Prostate gland (tissue), 2 donors: ENCODE measurements at regions not wholly inside any gene's neighbourhood (a gene's known extent, or its start where the extent isn't known, plus 50 kb on each side); places are given as distances from the start of the nearest gene placed in this dataset.

Experiments
- DNase-seq: peaks from one replicate; pipeline ENCODE4 v3.0.0-alpha.2; 2019; ENCODE audit warnings: low spot score
- H3K27ac ChIP-seq, 2 donors: fragments of 200-600 bp; sonication (generic); 2 replicates each; pipeline ENCODE4 v1.5.1; 2017 to 2019
- H3K27me3 ChIP-seq: fragments of 200-600 bp; sonication (generic); replicated peaks from 2 replicates; pipeline ENCODE4 v1.5.1; 2019; ENCODE audit not compliant: insufficient read depth
- H3K36me3 ChIP-seq, 2 donors: fragments of 200-600 bp; sonication (generic); 1 replicate in 1 of 2; 2 replicates in 1 of 2; pipeline versions ENCODE4 v1.5.1 to v1.8.1; 2017 to 2019
- H3K4me1 ChIP-seq: fragments of 200-600 bp; sonication (generic); replicated peaks from 2 replicates; pipeline ENCODE4 v1.5.1; 2019
- H3K4me3 ChIP-seq, 2 donors: fragments of 200-600 bp; sonication (generic); 2 replicates each; pipeline ENCODE4 v1.5.1; 2017 to 2019
- H3K9me3 ChIP-seq: fragments of 200-600 bp; sonication (generic); 2 replicates; pipeline ENCODE4 v1.5.1; 2017
- POLR2A ChIP-seq: fragments of 450-650 bp; IDR thresholded peaks from one replicate; pipeline ENCODE4 v1.6.1; 2016; ENCODE audit warnings: antibody characterized with exemption, mild to moderate bottlenecking
- POLR2AphosphoS5 ChIP-seq: sonication (generic); formaldehyde crosslinking; IDR thresholded peaks from one replicate; pipeline ENCODE4 v1.6.1; 2017; ENCODE audit warnings: antibody characterized with exemption
- WGBS: methylation state at CpG from one replicate; pipeline ENCODE4 v1.1.5; 2018; 5-methylcytosine and 5-hydroxymethylcytosine counted together
- intact Hi-C: fragments of 100-400 bp; cut with DNase I; formaldehyde crosslinking; loops from one replicate; pipeline ENCODE4 v1.14.2; 2022
- TF ChIP-seq, protein P1 (sequence below), 4 experiments: fragments of 200-600 bp in 2 of 4; fragments of 450-650 bp in 2 of 4; sonication (generic) in 2 of 4; IDR thresholded peaks; 1 replicate in 3 of 4; 2 replicates in 1 of 4; pipeline ENCODE4 v1.5.1; 2016 to 2019; ENCODE audit warnings: antibody characterized with exemption in 4 of 4, mild to moderate bottlenecking in 2 of 4, moderate library complexity in 2 of 4

- whole genome bisulfite sequencing, result 5% methylated on average over 10 of the region's 10 CpGs
- peak; percentile 95 for DNase-seq
- Histone ChIP-seq H3K9me3 (no peaks in the 10 kb centered on the region), H3K36me3 (no peaks in the 10 kb centered on the region), H3K4me3 (no peak overlapping the region), H3K4me1 (peaks cover 10% of the 10 kb centered on the region), H3K27me3 (no peaks in the 10 kb centered on the region), H3K27ac (peak overlapping the region; percentile 54 to 63)
- intact Hi-C loops, result loop anchor here (5.0 to 10.0 kb wide), 4 partner anchors 85 to 655 kb away; partner anchors contain the start of gene KLF4
- TF ChIP-seq, protein P1, sequence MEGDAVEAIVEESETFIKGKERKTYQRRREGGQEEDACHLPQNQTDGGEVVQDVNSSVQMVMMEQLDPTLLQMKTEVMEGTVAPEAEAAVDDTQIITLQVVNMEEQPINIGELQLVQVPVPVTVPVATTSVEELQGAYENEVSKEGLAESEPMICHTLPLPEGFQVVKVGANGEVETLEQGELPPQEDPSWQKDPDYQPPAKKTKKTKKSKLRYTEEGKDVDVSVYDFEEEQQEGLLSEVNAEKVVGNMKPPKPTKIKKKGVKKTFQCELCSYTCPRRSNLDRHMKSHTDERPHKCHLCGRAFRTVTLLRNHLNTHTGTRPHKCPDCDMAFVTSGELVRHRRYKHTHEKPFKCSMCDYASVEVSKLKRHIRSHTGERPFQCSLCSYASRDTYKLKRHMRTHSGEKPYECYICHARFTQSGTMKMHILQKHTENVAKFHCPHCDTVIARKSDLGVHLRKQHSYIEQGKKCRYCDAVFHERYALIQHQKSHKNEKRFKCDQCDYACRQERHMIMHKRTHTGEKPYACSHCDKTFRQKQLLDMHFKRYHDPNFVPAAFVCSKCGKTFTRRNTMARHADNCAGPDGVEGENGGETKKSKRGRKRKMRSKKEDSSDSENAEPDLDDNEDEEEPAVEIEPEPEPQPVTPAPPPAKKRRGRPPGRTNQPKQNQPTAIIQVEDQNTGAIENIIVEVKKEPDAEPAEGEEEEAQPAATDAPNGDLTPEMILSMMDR (IDR thresholded peaks at IDR 0.05), result peak in 2 of 4 experiments; percentile 15 to 28
- TF ChIP-seq POLR2AphosphoS5 (peak; percentile 99), POLR2A (no peak)
These were observed 653.1 kb upstream of the KLF4 start for GRCh38 chr9:108142504-108143201.

DNA sequence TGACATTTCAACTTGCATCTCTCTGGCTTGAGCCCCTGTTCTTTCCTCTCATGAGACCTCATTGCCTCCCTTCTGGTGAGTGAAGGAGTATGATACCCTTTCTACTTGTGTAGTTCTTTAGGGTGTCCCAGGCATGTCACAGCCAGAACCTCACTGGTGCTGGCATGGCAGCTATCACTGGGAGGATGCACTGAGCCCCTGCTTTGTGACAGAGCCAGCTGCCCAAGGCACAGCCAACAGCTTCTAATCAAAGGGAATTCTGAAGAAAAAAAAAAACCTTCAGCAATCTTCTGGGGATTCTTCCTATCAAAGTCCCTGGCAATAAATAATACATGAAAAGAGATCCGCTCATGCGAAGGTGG is 652.6 kb upstream of the KLF4 start:
- peak overlapping the region; percentile 54 to 63 for H3K27ac ChIP-seq
- intact Hi-C loops, result loop anchor here (5.0 to 10.0 kb wide), 4 partner anchors 85 to 655 kb away; partner anchors contain the start of gene KLF4
- H3K9me3 ChIP-seq, result no peaks in the 10 kb centered on the region
- WGBS, result 15% methylated on average over 2 of the region's 2 CpGs
- TF ChIP-seq, protein P1 (IDR thresholded peaks at IDR 0.05), result no peak
- TF ChIP-seq POLR2A (no peak), POLR2AphosphoS5 (no peak)
- H3K36me3 ChIP-seq, result no peaks in the 10 kb centered on the region
- H3K4me3 ChIP-seq, result no peak overlapping the region
- H3K4me1 ChIP-seq, result peaks cover 10% of the 10 kb centered on the region
- no peaks in the 10 kb centered on the region for H3K27me3 ChIP-seq
- no peak for DNase-seq

- TF ChIP-seq POLR2AphosphoS5, result no peak
- TF ChIP-seq, protein P1 (IDR thresholded peaks at IDR 0.05), result no peak
- TF ChIP-seq POLR2A, result no peak
- Histone ChIP-seq H3K27me3 (no peaks in the 10 kb centered on the region), H3K36me3 (no peaks in the 10 kb centered on the region), H3K27ac (no peak overlapping the region), H3K4me3 (no peak overlapping the region), H3K4me1 (peaks cover 10% of the 10 kb centered on the region), H3K9me3 (no peaks in the 10 kb centered on the region)
- WGBS, result 86% methylated on average over 2 of the region's 2 CpGs
- no peak for DNase-seq
- intact Hi-C loops, result loop anchor here (5.0 to 10.0 kb wide), 4 partner anchors 83 to 653 kb away; partner anchors contain the start of gene KLF4
These were observed 650.3 kb upstream of the KLF4 start for GRCh38 chr9:108139900-108140299.

- no peak for DNase-seq
- H3K36me3 ChIP-seq, result no peaks in the 10 kb centered on the region
- peaks cover 10% of the 10 kb centered on the region for H3K4me1 ChIP-seq
- no peaks in the 10 kb centered on the region for H3K27me3 ChIP-seq
- TF ChIP-seq POLR2A (no peak), POLR2AphosphoS5 (no peak)
- TF ChIP-seq, protein P1 (IDR thresholded peaks at IDR 0.05), result no peak
- H3K27ac ChIP-seq, result no peak overlapping the region
- H3K9me3 ChIP-seq, result no peaks in the 10 kb centered on the region
- H3K4me3 ChIP-seq, result no peak overlapping the region
- 57% methylated on average over 2 of the region's 2 CpGs for WGBS
- intact Hi-C loops, result no loop called here
These were observed 648.9 kb upstream of the KLF4 start for GRCh38 chr9:108138516-108138915.

DNA sequence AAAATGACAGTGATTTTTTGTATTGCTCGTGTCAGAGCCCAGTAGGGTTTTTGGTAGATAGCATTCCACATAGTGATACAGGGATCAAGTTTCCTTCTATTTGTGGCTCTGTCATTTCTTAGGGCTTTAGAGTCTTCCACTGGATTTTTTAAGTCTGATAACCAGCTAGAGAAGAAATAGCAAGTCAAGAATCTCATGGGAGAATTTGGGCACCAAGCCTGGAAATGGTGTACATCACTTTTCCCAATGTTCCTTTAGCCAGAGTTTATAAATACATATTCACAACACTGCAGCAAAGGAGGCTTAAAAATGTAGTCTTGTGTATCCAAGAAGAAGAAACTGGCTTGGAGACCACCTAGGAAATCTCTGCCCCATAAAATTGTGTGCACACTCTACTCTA is 647.1 kb upstream of the KLF4 start:
- TF ChIP-seq POLR2AphosphoS5, result no peak
- no peak for TF ChIP-seq POLR2A
- TF ChIP-seq, protein P1 (IDR thresholded peaks at IDR 0.05), result no peak
- WGBS, result 0% methylated on average over 1 of the region's 1 CpG
- H3K9me3 ChIP-seq, result no peaks in the 10 kb centered on the region
- DNase-seq, result no peak
- H3K4me3 ChIP-seq, result no peak overlapping the region
- intact Hi-C loops, result no loop called here
- H3K36me3 ChIP-seq, result no peaks in the 10 kb centered on the region
- H3K27ac ChIP-seq, result no peak overlapping the region
- no peaks in the 10 kb centered on the region for H3K27me3 ChIP-seq
- peaks cover 1% of the 10 kb centered on the region for H3K4me1 ChIP-seq
